ENCODE measurements at regions not wholly inside any gene's neighbourhood (a gene's known extent, or its start where the extent isn't known, plus 50 kb on each side); places are given as distances from the start of the nearest gene placed in this dataset.

DNA sequence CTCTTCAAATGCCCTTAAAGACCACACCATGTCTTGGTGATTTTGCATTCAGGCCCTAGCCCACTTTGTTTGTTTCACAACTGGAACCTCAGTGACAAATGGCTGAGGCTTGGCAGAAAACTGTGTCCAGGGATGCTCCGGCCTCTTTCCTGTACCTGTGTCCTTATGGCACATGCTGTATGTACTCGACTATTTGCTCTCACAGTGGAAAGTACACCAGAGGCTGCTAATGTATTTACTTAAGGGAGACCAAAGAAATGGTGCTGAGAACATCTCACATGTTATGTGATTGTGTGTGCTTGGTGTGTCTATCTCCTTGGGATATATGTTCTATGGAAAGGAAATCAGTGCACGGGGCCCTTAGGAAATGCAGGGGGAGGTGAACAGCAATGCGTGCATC, 263.3 kb downstream of the GADD45G start:
- TF ChIP-seq POLR2A (IDR thresholded peaks at IDR 0.05) (no peak), POLR2AphosphoS5 (IDR thresholded peaks at IDR 0.05) (no peak), EP300 (IDR thresholded peaks at IDR 0.05) (no peak)
- TF ChIP-seq, protein P1, sequence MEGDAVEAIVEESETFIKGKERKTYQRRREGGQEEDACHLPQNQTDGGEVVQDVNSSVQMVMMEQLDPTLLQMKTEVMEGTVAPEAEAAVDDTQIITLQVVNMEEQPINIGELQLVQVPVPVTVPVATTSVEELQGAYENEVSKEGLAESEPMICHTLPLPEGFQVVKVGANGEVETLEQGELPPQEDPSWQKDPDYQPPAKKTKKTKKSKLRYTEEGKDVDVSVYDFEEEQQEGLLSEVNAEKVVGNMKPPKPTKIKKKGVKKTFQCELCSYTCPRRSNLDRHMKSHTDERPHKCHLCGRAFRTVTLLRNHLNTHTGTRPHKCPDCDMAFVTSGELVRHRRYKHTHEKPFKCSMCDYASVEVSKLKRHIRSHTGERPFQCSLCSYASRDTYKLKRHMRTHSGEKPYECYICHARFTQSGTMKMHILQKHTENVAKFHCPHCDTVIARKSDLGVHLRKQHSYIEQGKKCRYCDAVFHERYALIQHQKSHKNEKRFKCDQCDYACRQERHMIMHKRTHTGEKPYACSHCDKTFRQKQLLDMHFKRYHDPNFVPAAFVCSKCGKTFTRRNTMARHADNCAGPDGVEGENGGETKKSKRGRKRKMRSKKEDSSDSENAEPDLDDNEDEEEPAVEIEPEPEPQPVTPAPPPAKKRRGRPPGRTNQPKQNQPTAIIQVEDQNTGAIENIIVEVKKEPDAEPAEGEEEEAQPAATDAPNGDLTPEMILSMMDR (IDR thresholded peaks at IDR 0.05), result no peak

All from gastroesophageal sphincter (tissue), 3 donors.